GM21619 (cell line): ENCODE measurements at regions not wholly inside any gene's neighbourhood (a gene's known extent, or its start where the extent isn't known, plus 50 kb on each side); places are given as distances from the start of the nearest gene placed in this dataset.
A peak's percentile ranks its signal among the peaks of the same experiment; 100 is the strongest.
"Not testable (repeated sequence)": the region's sequence is repeated elsewhere in the genome, so short reads cannot be mapped to it uniquely, and the experiment has no call there.

ENCODE experiments used
- ATAC-seq: cut with Tn5 transposase; IDR thresholded peaks from one replicate; pipeline ENCODE4 v1.9.1; 2021; ENCODE audit not compliant: unreplicated experiment

DNA sequence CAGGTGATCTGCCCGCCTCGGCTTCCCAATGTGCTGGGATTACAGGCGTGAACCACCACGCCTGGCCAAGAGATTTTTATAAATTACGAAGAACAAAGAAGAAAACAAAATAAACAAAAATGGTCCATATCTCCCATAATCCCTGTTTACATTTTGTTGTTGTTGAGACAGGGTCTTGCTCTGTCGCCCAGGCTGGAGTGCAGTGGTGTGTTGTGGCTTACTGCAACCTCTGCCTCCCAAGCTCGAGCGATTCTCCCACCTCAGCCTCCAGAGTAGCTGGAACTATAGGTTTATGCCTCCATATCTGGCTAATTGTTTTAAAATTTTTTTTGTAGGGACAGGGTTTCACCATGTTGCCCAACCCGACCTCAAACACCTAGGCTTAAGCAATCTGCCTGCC lies 156.1 kb downstream of the ZNF664 start:
- no peak for ATAC-seq

DNA sequence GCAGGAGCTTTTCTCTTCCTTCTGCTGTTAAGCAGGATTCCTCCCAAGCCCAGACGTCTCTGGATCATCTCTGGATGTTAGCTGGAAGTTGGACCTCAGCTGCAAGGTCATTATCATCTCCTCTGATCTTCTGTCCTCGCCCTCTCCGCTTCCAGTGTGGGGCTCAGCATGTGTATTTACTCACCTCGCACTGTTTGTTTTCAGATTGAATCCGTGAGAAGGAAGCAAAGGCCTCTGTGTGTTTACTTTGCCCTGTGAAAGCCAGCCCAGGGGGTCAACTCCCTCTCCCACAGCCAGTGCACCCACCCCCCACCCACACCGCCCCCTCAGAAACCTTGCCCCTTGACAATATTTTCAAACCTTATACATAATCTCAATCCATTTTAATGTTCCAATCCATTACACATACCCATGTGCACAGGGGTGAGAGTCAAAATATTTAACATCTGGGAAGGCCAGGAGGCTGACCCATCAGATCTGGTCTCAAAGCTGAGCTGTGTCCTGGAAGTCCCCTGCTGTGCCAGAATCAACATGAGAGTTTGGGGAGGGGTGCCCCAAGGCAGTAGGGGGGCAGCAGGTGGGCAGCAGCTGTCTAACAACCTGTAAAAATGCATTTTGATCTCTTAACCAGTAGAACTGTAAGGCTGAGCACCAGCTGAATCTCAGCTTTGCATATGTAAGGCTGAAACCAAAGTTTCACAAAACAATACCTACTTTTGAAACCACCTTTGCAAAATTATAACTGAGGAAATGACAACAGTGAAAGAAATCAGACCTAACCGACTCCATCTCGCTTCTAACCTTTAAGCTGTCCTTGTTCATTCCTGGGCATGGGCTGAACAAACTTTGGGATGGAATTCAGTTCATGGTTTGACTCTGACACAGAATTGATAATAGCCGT lies 157.9 kb downstream of the ZNF664 start:
- peak; percentile 77 for ATAC-seq

- no peak for ATAC-seq
Measured at GRCh38 chr12:124131659-124132058, 158.6 kb downstream of the ZNF664 start.

DNA sequence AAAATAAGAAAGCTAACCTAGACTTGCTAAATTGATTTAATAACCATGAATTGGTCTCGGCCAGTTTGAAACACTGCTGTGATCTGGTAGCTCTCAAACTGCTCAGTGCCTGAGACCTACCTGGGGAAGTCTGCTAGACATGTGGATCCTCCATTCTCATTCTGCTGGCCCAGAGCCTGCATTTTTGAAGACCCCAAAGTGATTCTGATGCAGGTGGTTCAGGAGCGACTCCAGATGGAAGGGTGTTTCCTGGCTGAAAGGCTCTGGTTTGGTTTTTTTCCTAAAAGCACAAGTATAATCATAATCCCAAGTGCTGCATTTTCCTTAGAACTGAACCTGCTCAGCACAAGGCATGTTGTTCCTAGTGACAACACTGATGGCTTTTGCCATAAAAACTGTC lies 159.5 kb downstream of the ZNF664 start:
- no peak for ATAC-seq

DNA sequence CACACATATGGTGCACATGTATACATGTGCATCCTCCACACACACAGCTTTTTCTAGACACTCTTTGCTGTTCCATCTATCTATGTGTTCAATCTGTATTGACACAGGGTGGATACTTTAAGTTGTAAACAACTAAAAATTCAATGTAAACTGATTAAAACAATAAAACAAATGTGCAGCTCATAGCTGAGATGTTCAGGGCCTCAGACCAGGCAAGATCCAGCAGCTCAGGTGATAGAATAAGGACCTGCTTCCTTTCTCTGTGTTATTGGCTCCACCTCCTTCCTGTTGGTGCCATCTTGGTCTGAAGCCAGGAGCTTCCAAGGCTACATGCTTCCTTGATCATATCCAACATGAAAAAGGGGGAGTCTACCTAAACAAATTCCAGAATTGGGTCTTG lies 158.1 kb upstream of the RFLNA start:
- ATAC-seq, result no peak

- ATAC-seq, result no peak
Measured at GRCh38 chr12:124140944-124141486, 153.9 kb upstream of the RFLNA start.

- not testable (repeated sequence) for ATAC-seq
Measured at GRCh38 chr12:124141611-124142010, 153.3 kb upstream of the RFLNA start.

DNA sequence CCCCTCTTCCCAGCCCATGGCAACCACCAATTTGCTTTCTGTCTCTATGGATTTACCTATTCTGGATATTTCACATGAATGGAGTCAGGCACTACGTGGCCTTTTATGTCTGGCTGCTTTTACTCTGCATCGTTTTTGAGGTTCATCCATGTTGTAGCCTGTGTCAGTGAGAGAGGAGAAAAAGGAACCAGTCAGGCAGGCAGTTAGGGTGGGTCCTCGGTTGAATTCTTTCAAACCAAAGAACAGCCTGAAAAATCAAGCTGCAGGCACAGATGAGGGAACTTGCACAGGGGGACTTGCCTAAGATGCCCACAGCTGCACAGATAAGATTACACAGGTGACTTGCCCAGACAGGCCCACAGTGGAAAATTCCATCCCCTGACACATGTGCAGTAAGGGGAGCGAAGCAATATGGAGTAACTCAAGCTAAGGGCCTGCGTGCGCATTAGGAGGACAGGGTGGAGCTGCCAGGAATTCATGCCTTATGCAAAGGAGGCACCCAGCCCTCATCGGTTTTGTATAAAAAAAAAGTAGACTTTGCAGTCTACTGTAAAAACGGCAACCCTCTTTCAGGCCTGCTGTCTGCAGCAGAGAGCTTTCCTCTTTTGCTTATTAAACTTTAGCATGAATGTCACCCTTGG lies 152.4 kb upstream of the RFLNA start:
- no peak for ATAC-seq

GRCh38 chr12:124143726-124144125 lies 151.2 kb upstream of the RFLNA start:
- ATAC-seq, result no peak

DNA sequence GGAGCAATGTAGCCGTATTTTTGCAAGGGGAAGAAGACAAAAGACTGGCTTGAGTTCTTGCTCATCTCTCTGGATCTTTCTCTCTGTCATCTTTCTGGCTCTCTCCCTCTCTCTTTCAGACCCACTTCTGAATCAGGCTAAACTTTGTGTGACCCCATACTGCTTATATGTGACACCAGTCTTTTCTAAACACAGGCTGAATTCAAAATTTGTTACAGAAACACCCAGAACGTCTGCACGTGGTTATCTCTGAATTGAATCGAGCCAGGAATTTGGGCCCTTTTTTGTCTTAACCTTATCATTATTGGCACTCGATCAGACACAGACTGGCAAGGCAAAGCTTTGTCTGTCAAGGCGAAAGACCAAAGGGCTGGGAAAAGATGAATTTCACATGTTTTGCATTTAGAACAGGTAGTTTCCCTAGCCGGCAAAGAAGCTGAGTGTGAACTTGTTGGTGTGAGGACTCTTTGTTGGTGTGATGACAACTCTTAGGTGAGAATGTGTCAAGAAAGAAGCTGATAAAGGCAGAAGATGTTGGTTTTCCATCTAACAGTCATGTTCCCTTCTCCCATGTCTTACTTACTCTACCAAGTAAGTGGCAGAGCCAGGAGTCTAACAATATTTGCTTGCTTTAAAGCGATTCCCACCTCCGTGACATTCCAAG lies 150.2 kb upstream of the RFLNA start:
- no peak for ATAC-seq

DNA sequence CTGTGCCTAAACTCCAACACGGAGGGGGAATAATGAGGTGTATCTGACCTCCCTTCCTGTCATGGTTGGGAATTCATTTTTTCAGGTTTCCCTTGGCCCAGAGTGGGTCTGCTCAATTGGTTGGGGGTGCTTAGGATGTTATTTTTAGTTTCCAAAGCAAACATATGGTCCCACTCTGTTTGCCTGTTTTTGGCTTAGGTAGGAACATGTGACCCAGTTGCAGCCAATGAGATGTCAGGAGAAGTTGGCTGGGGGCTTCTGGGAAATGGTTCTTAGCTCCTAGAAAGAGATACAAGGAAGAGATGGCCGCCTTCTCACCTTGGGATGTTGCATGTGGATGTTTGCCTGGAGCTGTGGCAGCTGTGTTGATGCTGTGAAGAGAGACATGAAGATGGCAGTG lies 147.9 kb upstream of the RFLNA start:
- ATAC-seq, result no peak

- peak; percentile 91 for ATAC-seq
Measured at GRCh38 chr12:124147575-124147974, 147.3 kb upstream of the RFLNA start.

- no peak for ATAC-seq
Measured at GRCh38 chr12:124148481-124149273, 146.2 kb upstream of the RFLNA start.

DNA sequence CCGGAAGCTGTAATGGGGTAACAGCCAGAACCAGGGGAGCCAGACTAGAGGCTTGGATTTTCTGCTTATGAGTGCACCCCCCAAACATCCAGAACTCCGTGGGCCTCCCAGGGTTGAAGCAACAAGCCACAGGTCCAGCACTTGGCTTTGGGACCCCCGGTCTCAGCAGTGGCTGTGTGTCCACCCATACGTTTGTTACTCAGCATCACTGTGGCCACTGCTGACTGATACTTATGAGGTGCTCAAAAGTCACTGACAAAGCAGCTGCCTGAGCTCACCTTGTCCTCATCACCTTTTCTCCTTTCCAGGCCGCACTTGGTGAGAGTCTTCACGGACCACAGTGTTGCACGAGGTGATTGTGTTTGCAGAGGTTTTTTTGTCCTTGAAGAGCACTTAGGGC lies 145.6 kb upstream of the RFLNA start:
- no peak for ATAC-seq

GRCh38 chr12:124150168-124150567 lies 144.7 kb upstream of the RFLNA start:
- ATAC-seq, result no peak

GRCh38 chr12:124151583-124151982 lies 143.3 kb upstream of the RFLNA start:
- no peak for ATAC-seq

- ATAC-seq, result no peak
Measured at GRCh38 chr12:124152731-124153130, 142.2 kb upstream of the RFLNA start.

DNA sequence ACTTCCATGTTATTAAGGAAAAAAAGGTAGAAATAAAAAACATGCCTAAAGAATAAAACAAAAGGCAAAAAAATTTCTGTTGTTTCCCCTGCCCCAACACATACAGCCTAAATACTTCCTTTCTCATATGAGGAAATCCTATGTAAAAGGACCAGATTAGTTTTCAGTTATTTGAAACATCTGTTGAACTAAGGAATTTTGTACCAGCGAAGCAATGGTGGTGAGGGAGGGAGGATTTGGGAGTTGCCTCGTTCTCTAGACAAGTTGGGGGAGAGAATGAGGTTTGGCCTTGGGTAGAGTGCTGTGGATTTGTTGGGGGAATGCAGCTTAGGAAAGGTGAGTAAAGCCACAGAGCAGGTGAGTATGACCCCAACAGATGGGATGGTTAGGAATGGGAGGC lies 141.5 kb upstream of the RFLNA start:
- ATAC-seq, result no peak

DNA sequence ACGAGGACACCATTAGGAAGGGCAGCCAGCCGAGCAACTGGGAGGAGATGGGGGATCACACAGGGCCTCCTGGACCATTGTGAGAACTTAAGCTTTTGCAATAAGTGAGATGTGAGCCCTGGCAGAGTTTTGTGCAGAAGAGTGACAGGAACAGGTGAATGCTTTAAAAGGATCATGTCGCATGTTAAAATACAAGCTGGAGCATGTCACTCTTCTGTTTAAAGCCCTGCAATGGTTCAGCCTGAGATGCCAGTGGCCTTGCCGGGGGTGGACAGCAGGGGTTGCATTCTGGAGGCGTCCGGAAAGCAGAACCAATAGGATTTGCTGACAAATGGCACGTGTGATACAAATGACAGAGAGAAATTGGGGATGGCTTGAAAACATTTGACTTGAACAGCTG lies 137.5 kb upstream of the RFLNA start:
- no peak for ATAC-seq

GRCh38 chr12:124159655-124160054 lies 135.2 kb upstream of the RFLNA start:
- ATAC-seq, result no peak
